Sigmoid colon (tissue), 4 donors: ENCODE measurements at regions not wholly inside any gene's neighbourhood (a gene's known extent, or its start where the extent isn't known, plus 50 kb on each side); places are given as distances from the start of the nearest gene placed in this dataset.

Source experiments
- POLR2A ChIP-seq, 2 donors: fragments of 450-650 bp; IDR thresholded peaks; one replicate each; pipeline ENCODE4 v1.6.1; 2016; ENCODE audit warnings: antibody characterized with exemption in 2 of 2, mild to moderate bottlenecking in 2 of 2, moderate library complexity in 2 of 2
- POLR2AphosphoS5 ChIP-seq, 4 donors: sonication (generic); formaldehyde crosslinking; IDR thresholded peaks; one replicate each; pipeline ENCODE4 v1.6.1; 2017; ENCODE audit warnings: antibody characterized with exemption in 4 of 4
- TF ChIP-seq, protein P1 (sequence below), 4 experiments: fragments of 450-650 bp in 3 of 4; fragments of 200-600 bp in 1 of 4; IDR thresholded peaks; one replicate each; pipeline ENCODE4 v1.5.1; 2016 to 2019; ENCODE audit warnings: antibody characterized with exemption in 4 of 4, mild to moderate bottlenecking in 3 of 4, moderate library complexity in 2 of 4

- TF ChIP-seq POLR2A (IDR thresholded peaks at IDR 0.05): no peak
- TF ChIP-seq, protein P1, sequence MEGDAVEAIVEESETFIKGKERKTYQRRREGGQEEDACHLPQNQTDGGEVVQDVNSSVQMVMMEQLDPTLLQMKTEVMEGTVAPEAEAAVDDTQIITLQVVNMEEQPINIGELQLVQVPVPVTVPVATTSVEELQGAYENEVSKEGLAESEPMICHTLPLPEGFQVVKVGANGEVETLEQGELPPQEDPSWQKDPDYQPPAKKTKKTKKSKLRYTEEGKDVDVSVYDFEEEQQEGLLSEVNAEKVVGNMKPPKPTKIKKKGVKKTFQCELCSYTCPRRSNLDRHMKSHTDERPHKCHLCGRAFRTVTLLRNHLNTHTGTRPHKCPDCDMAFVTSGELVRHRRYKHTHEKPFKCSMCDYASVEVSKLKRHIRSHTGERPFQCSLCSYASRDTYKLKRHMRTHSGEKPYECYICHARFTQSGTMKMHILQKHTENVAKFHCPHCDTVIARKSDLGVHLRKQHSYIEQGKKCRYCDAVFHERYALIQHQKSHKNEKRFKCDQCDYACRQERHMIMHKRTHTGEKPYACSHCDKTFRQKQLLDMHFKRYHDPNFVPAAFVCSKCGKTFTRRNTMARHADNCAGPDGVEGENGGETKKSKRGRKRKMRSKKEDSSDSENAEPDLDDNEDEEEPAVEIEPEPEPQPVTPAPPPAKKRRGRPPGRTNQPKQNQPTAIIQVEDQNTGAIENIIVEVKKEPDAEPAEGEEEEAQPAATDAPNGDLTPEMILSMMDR (IDR thresholded peaks at IDR 0.05): no peak
- no peak for TF ChIP-seq POLR2AphosphoS5 (IDR thresholded peaks at IDR 0.05)
These were observed 95.6 kb upstream of the SLC38A2 start for GRCh38 chr12:46468160-46468559.
